DOHH2 (cell line): ENCODE measurements at regions not wholly inside any gene's neighbourhood (a gene's known extent, or its start where the extent isn't known, plus 50 kb on each side); places are given as distances from the start of the nearest gene placed in this dataset.

ENCODE experiments used
- CTCF ChIP-seq: fragments of 200-600 bp; sonication (generic); IDR thresholded peaks from one replicate; pipeline ENCODE4 v1.5.1; 2014; ENCODE audit warnings: antibody characterized with exemption, mild to moderate bottlenecking, low read depth, low read length; ENCODE audit not compliant: poor library complexity, severe bottlenecking
- EZH2phosphoT487 ChIP-seq: fragments of 200-600 bp; sonication (generic); IDR thresholded peaks from 2 replicates; pipeline ENCODE4 v1.6.1; 2017; ENCODE audit warnings: borderline replicate concordance, mild to moderate bottlenecking, antibody characterized with exemption, low read length, moderate library complexity, mixed read lengths

- TF ChIP-seq CTCF (no peak), EZH2phosphoT487 (no peak)
These were observed 166.2 kb downstream of the DLEU7 start for GRCh38 chr13:50677258-50677657.
